ENCODE measurements at regions not wholly inside any gene's neighbourhood (a gene's known extent, or its start where the extent isn't known, plus 50 kb on each side); places are given as distances from the start of the nearest gene placed in this dataset.

- Histone ChIP-seq H3K27ac (no peak overlapping the region), H3K4me3 (no peak overlapping the region)
- TF ChIP-seq, protein P1, sequence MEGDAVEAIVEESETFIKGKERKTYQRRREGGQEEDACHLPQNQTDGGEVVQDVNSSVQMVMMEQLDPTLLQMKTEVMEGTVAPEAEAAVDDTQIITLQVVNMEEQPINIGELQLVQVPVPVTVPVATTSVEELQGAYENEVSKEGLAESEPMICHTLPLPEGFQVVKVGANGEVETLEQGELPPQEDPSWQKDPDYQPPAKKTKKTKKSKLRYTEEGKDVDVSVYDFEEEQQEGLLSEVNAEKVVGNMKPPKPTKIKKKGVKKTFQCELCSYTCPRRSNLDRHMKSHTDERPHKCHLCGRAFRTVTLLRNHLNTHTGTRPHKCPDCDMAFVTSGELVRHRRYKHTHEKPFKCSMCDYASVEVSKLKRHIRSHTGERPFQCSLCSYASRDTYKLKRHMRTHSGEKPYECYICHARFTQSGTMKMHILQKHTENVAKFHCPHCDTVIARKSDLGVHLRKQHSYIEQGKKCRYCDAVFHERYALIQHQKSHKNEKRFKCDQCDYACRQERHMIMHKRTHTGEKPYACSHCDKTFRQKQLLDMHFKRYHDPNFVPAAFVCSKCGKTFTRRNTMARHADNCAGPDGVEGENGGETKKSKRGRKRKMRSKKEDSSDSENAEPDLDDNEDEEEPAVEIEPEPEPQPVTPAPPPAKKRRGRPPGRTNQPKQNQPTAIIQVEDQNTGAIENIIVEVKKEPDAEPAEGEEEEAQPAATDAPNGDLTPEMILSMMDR (IDR thresholded peaks at IDR 0.05), result no peak
- no peak for DNase-seq (ENCODE audit: low spot score)
Measured at GRCh38 chr3:126274735-126275619, 82.2 kb downstream of the KLF15 start.

DNA sequence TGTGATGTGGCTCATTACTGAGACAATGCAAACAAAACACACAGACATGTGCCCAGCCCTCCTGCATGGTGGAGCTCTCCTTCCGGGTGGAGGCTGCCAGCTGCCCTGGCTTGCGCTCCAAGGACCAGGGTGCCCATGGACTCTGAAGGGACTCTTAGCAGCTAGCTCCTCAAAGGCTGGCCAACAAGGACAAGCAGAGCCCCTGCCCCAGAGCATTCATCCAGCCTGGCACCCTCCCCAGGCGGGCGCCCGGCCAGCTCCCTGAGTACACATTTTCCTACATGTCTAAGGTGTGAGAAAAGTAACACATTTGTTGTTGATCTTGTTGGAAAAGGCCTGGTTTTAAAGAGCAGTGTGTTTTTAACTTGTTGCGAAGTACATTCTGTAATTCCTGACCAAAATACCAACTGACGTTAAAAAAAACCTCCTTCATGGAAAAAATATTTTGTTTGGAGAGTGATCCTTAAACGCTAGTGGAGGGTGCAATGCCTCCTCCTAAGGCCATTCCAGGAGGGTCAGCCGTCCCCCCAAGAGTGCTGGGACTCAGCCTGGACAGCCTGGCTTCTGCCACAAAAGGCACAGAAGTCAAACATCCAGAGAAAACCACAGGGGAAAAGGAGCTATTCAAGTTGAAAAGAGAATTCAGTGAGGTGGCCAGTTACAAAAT is 86.9 kb downstream of the KLF15 start:
- Histone ChIP-seq H3K27ac (peak overlapping the region; percentile 90 to 96), H3K4me3 (no peak overlapping the region)
- TF ChIP-seq, protein P1 (IDR thresholded peaks at IDR 0.05), result no peak
- DNase-seq (ENCODE audit: low spot score), result peak; percentile 98

GRCh38 chr3:126269354-126269753 is 87.9 kb downstream of the KLF15 start:
- TF ChIP-seq, protein P1 (IDR thresholded peaks at IDR 0.05), result no peak
- no peak for DNase-seq (ENCODE audit: low spot score)
- H3K4me3 ChIP-seq, result no peak overlapping the region
- peak overlapping the region; percentile 90 to 96 for H3K27ac ChIP-seq

DNA sequence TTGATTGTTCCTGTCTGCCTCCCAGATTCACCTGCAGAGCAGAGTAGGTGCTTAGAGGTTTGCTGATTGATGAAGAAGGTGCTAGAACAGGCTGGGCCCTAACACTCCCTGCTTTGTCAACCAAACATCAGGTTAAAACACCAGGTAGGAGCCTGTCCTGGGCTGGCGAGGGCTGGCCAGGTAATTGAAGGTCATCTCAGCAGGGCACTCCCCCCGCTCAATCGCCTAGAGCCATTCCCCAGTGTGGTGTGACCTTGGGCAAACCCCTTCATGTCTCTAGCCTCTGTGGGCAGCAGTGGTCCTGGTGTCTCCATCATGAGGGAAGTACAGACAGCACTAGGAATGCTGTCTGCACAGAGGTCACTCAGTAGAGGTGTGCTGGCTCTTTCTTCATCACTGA is 88.3 kb downstream of the KLF15 start:
- TF ChIP-seq, protein P1 (IDR thresholded peaks at IDR 0.05), result no peak
- DNase-seq (ENCODE audit: low spot score), result no peak
- no peak overlapping the region for H3K4me3 ChIP-seq
- H3K27ac ChIP-seq, result peak overlapping the region; percentile 90 to 96

- H3K4me3 ChIP-seq, result peak overlapping the region; percentile 55
- peak overlapping the region; percentile 90 to 96 for H3K27ac ChIP-seq
- TF ChIP-seq, protein P1 (IDR thresholded peaks at IDR 0.05), result no peak
- DNase-seq (ENCODE audit: low spot score), result no peak
Measured at GRCh38 chr3:126267976-126268615, 87.7 kb upstream of the ALDH1L1 start.

- TF ChIP-seq, protein P1 (IDR thresholded peaks at IDR 0.05), result peak; percentile 15
- DNase-seq (ENCODE audit: low spot score), result peak; percentile 96
- H3K4me3 ChIP-seq, result peak overlapping the region; percentile 55
- H3K27ac ChIP-seq, result peak overlapping the region; percentile 90 to 96
Measured at GRCh38 chr3:126267169-126267975, 87.0 kb upstream of the ALDH1L1 start.
